GM12878 (cell line): ENCODE measurements at regions not wholly inside any gene's neighbourhood (a gene's known extent, or its start where the extent isn't known, plus 50 kb on each side); places are given as distances from the start of the nearest gene placed in this dataset.

Experiments used
- ATF3 ChIP-seq: IDR thresholded peaks from 2 replicates; pipeline ENCODE4 v1.6.1; 2011; ENCODE audit warnings: low read depth, mild to moderate bottlenecking, low read length, moderate library complexity, borderline replicate concordance; ENCODE audit errors: extremely low read depth
- CHD2 ChIP-seq: IDR thresholded peaks from 2 replicates; pipeline ENCODE4 v1.6.1; 2011; ENCODE audit warnings: low read depth, low read length, improper control_type of control experiment, borderline replicate concordance
- CREB1 ChIP-seq: IDR thresholded peaks from 2 replicates; pipeline ENCODE4 v1.6.1; 2012; ENCODE audit warnings: low read depth, mild to moderate bottlenecking, inconsistent platforms
- CTCF ChIP-seq, 3 experiments: IDR thresholded peaks in 2 of 3; conservative IDR thresholded peaks in 1 of 3; 2 replicates each; pipeline ENCODE4 v1.5.1; 2011; ENCODE audit warnings: low read depth in 3 of 3, low read length in 3 of 3, mild to moderate bottlenecking in 3 of 3, control low read depth in 2 of 3, moderate library complexity in 2 of 3, inconsistent platforms in 1 of 3, mixed read lengths in 1 of 3; ENCODE audit not compliant: control insufficient read depth in 2 of 3, insufficient read depth in 1 of 3; ENCODE audit errors: extremely low read depth in 1 of 3
- EP300 ChIP-seq, 2 experiments: fragments of 150-350 bp in 1 of 2; IDR thresholded peaks; 2 replicates each; pipeline ENCODE4 v1.6.1; 2011 to 2012; ENCODE audit warnings: low read depth in 2 of 2, low read length in 2 of 2, borderline replicate concordance in 1 of 2, improper control_type of control experiment in 1 of 2, inconsistent platforms in 1 of 2; ENCODE audit not compliant: control insufficient read depth in 1 of 2
- MYC ChIP-seq: IDR thresholded peaks from 2 replicates; pipeline ENCODE4 v1.6.1; 2011; ENCODE audit warnings: mild to moderate bottlenecking, low read length, moderate library complexity, inconsistent platforms; ENCODE audit not compliant: insufficient read depth, insufficient replicate concordance, insufficient read length, severe bottlenecking
- NKRF ChIP-seq: fragments of 450-650 bp; conservative IDR thresholded peaks from 2 replicates; pipeline ENCODE4 v1.6.1; 2017; ENCODE audit warnings: mild to moderate bottlenecking, moderate library complexity
- RAD51 ChIP-seq: fragments of 450-650 bp; IDR thresholded peaks from 2 replicates; pipeline ENCODE4 v1.6.1; 2016; ENCODE audit warnings: moderate library complexity, mild to moderate bottlenecking, inconsistent platforms
- REST ChIP-seq: IDR thresholded peaks from 2 replicates; pipeline ENCODE4 v1.6.1; 2012; ENCODE audit warnings: mild to moderate bottlenecking, low read depth, low read length
- ZZZ3 ChIP-seq: IDR thresholded peaks from 2 replicates; pipeline ENCODE4 v1.6.1; 2011; ENCODE audit warnings: low read depth; ENCODE audit not compliant: control insufficient read depth, insufficient read length

- no peak for TF ChIP-seq CREB1
- TF ChIP-seq CTCF (IDR thresholded peaks at IDR 0.05 in 2 of 3, conservative IDR thresholded peaks at IDR 0.05 in 1 of 3; ENCODE audit: control insufficient read depth in 2 of 3, extremely low read depth in 1 of 3, insufficient read depth in 1 of 3, low read depth in 3 of 3, low read length in 3 of 3) = no peak
- no peak for TF ChIP-seq MYC
- TF ChIP-seq RAD51 = no peak
- no peak for TF ChIP-seq ZZZ3
- no peak for TF ChIP-seq REST
- TF ChIP-seq CHD2 = no peak
- TF ChIP-seq ATF3 = no peak
- no peak for TF ChIP-seq EP300 (IDR thresholded peaks at IDR 0.05; ENCODE audit: borderline replicate concordance in 1 of 2, control insufficient read depth in 1 of 2, low read depth in 2 of 2, low read length in 2 of 2)
- no peak for TF ChIP-seq NKRF
Measured at GRCh38 chr9:87263291-87263690, 234.4 kb upstream of the DAPK1 start.
